ENCODE measurements at regions not wholly inside any gene's neighbourhood (a gene's known extent, or its start where the extent isn't known, plus 50 kb on each side); places are given as distances from the start of the nearest gene placed in this dataset.
"Not testable (repeated sequence)": the region's sequence is repeated elsewhere in the genome, so short reads cannot be mapped to it uniquely, and the experiment has no call there.

DNA sequence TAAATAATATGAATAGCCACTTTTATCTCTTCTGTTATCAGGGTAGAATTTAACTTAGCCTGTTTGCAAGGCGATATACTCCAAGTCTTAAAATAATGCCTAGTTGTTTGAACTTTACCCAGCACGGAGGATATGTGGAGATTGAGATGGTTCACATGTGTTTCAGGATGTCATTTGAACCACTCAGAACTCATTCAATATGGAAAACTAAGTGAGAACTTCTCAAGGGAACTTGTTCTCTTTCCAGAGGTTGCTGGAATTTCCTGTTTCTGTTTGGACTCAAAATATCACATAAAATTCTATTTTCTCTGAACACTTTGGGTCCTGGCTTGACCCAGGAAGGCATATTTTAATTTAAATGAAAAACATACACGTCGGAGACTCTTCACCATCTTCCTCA is 139.1 kb upstream of the MYO10 start:
- no peaks in the 10 kb centered on the region for H3K36me3 ChIP-seq (ENCODE audit: control insufficient read depth, insufficient read depth, low read length)
- TF ChIP-seq, protein P1, sequence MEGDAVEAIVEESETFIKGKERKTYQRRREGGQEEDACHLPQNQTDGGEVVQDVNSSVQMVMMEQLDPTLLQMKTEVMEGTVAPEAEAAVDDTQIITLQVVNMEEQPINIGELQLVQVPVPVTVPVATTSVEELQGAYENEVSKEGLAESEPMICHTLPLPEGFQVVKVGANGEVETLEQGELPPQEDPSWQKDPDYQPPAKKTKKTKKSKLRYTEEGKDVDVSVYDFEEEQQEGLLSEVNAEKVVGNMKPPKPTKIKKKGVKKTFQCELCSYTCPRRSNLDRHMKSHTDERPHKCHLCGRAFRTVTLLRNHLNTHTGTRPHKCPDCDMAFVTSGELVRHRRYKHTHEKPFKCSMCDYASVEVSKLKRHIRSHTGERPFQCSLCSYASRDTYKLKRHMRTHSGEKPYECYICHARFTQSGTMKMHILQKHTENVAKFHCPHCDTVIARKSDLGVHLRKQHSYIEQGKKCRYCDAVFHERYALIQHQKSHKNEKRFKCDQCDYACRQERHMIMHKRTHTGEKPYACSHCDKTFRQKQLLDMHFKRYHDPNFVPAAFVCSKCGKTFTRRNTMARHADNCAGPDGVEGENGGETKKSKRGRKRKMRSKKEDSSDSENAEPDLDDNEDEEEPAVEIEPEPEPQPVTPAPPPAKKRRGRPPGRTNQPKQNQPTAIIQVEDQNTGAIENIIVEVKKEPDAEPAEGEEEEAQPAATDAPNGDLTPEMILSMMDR (IDR thresholded peaks at IDR 0.05; ENCODE audit: insufficient read depth, low read length, poor library complexity, severe bottlenecking): no peak
- H3K27me3 ChIP-seq (ENCODE audit: control insufficient read depth, insufficient read depth, low read length): no peaks in the 10 kb centered on the region
- no peak overlapping the region for H3K4me3 ChIP-seq (ENCODE audit: low read depth, low read length)
- DNase-seq (ENCODE audit: low read depth): no peak

DNA sequence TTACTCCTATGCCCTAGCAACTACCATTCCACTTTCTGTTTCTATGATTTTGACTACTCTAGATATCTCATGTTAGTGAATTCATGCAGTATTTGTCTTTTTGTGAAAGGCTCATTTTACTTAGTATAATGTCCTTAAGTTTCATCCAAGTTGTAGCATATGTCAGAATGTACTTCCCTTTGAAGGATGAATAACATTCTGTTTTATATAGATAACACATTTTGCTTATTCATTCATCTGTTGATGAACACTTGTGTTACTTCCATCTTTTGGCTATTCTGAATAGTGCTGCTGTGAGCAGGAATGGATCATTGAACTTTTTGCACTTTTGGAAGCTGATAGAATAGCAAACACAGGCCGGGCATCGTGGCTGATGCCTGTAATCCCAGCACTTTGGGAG is 140.2 kb upstream of the MYO10 start:
- no peak for DNase-seq (ENCODE audit: low read depth)
- Histone ChIP-seq H3K27me3 (ENCODE audit: control insufficient read depth, insufficient read depth, low read length) (no peaks in the 10 kb centered on the region), H3K4me3 (ENCODE audit: low read depth, low read length) (no peak overlapping the region), H3K36me3 (ENCODE audit: control insufficient read depth, insufficient read depth, low read length) (no peaks in the 10 kb centered on the region)
- TF ChIP-seq, protein P1 (IDR thresholded peaks at IDR 0.05; ENCODE audit: insufficient read depth, low read length, poor library complexity, severe bottlenecking): no peak

DNA sequence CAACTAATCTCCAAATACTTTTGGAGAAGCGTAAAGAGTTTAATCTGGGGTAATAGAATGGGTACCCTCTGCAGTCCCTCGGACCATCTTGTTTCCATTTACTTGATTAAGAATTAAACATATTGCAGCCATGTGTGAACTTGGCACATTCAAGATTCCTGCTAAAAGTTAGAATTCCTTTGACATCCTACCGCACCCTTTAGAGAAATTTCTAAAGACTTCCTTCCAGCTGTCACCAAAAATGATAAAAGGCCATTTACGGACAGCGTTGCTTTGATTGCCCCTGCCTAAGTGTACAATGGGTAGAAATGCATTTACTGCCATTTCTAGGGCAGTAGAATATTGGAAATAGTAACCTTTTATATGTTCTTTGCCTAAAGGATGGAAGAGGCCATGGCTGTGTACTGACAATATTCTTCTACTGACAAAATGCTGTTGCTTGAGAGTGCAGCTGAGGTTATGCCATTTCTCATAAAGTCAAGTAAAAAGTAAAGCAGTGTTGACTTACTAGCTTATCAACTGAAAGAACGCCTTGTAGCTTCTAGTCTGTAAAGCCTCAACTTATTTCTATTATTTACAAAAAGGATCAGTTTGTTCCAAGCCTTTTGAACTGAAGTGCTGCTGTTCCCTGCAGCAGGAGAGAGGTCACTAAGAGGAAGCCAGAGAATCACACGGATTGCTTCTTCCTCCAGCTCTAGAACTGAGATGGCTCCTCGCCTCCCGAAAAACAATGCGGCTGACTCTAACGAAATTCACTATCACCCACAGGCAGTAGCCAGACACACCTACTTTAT is 139.8 kb upstream of the BASP1 start:
- no peak for DNase-seq (ENCODE audit: low read depth)
- TF ChIP-seq, protein P1 (IDR thresholded peaks at IDR 0.05; ENCODE audit: insufficient read depth, low read length, poor library complexity, severe bottlenecking): no peak
- H3K27me3 ChIP-seq (ENCODE audit: control insufficient read depth, insufficient read depth, low read length): no peaks in the 10 kb centered on the region
- H3K36me3 ChIP-seq (ENCODE audit: control insufficient read depth, insufficient read depth, low read length): no peaks in the 10 kb centered on the region
- H3K4me3 ChIP-seq (ENCODE audit: low read depth, low read length): no peak overlapping the region

DNA sequence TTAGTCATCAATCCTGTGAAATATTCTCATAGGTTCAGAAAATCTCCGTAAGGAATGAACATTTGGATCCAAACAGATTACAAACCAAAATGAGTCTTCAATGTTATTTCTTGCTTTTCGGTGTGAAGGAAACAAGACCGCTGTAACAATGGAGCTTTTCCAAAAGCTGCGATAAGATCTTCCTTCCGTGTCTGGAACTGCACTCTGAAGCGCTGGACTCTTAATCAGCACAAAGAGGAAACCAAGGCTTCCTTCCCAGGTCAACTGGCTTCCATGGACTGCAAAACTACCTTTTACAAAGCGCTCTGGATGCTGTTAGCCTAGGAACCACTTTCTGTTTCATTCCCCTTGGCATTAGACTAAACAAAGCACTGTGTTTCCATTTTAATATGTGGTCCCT is 137.9 kb upstream of the BASP1 start:
- DNase-seq (ENCODE audit: low read depth): no peak
- H3K36me3 ChIP-seq (ENCODE audit: control insufficient read depth, insufficient read depth, low read length): no peaks in the 10 kb centered on the region
- TF ChIP-seq, protein P1 (IDR thresholded peaks at IDR 0.05; ENCODE audit: insufficient read depth, low read length, poor library complexity, severe bottlenecking): no peak
- H3K27me3 ChIP-seq (ENCODE audit: control insufficient read depth, insufficient read depth, low read length): no peaks in the 10 kb centered on the region
- H3K4me3 ChIP-seq (ENCODE audit: low read depth, low read length): no peak overlapping the region

DNA sequence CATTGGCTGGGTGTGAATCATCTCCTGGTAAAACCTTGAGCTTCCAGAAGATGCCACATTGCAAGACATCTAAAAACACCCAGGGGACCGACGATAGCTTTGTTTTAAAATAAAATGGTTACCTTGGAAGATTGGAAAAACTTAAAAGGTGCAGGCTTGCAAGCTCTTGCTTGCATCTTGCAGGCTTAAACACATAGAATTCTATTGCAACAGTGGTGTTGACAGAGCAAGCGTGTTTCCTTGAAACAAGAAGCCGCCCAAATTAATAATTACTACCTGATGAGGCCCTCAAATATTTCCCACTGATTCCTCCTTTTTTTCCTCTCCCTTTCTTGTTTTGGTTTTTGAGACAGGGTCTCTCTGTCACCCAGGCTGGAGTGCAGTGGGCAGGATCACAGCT is 137.1 kb upstream of the BASP1 start:
- H3K4me3 ChIP-seq (ENCODE audit: low read depth, low read length): no peak overlapping the region
- TF ChIP-seq, protein P1 (IDR thresholded peaks at IDR 0.05; ENCODE audit: insufficient read depth, low read length, poor library complexity, severe bottlenecking): no peak
- H3K27me3 ChIP-seq (ENCODE audit: control insufficient read depth, insufficient read depth, low read length): no peaks in the 10 kb centered on the region
- H3K36me3 ChIP-seq (ENCODE audit: control insufficient read depth, insufficient read depth, low read length): no peaks in the 10 kb centered on the region
- DNase-seq (ENCODE audit: low read depth): no peak

DNA sequence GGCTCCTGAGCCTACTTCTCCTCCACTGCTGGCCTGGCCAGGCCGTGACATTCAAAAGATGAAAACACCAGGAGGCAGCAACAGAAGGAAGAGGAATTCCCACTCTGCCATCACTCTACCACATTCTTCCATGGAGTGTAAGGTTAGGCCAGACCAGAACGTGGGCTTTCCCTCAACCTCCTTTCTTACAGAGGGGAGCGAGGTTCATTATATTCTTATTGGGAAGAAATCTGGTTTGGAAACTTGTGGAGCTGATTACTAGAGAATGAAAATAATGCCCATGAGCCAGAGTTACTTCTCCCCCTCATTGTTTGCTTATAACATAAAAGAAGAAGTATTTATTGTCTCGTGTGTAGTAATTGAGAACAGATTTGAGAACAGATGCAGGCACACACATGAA is 136.3 kb upstream of the BASP1 start:
- no peaks in the 10 kb centered on the region for H3K27me3 ChIP-seq (ENCODE audit: control insufficient read depth, insufficient read depth, low read length)
- no peak for DNase-seq (ENCODE audit: low read depth)
- H3K4me3 ChIP-seq (ENCODE audit: low read depth, low read length): no peak overlapping the region
- TF ChIP-seq, protein P1 (IDR thresholded peaks at IDR 0.05; ENCODE audit: insufficient read depth, low read length, poor library complexity, severe bottlenecking): no peak
- H3K36me3 ChIP-seq (ENCODE audit: control insufficient read depth, insufficient read depth, low read length): no peaks in the 10 kb centered on the region

DNA sequence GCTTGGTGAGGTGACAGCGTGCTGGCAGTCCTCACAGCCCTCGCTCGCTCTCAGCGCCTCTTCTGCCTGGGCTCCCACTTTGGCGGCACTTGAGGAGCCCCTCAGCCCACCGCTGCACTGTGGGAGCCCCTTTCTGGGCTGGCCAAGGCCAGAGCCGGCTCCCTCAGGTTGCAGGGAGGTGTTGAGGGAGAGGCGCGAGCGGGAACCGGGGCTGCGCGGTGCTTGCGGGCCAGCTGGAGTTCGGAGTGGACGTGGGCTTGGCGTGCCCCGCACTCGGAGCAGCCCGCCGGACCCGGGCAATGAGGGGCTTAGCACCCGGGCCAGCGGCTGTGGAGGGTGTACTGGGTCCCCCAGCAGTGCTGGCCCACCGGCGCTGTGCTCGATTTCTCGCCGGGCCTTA is 134.2 kb upstream of the BASP1 start:
- not testable (repeated sequence) for H3K36me3 ChIP-seq (ENCODE audit: control insufficient read depth, insufficient read depth, low read length); H3K4me3 ChIP-seq (ENCODE audit: low read depth, low read length); H3K27me3 ChIP-seq (ENCODE audit: control insufficient read depth, insufficient read depth, low read length); DNase-seq (ENCODE audit: low read depth)

Measured in kidney epithelial cell (primary cell).